ENCODE measurements at regions not wholly inside any gene's neighbourhood (a gene's known extent, or its start where the extent isn't known, plus 50 kb on each side); places are given as distances from the start of the nearest gene placed in this dataset.

- intact Hi-C loops (cut with DNase I; ENCODE audit: low total_unique reads): no loop called here
- TF ChIP-seq, protein P1, sequence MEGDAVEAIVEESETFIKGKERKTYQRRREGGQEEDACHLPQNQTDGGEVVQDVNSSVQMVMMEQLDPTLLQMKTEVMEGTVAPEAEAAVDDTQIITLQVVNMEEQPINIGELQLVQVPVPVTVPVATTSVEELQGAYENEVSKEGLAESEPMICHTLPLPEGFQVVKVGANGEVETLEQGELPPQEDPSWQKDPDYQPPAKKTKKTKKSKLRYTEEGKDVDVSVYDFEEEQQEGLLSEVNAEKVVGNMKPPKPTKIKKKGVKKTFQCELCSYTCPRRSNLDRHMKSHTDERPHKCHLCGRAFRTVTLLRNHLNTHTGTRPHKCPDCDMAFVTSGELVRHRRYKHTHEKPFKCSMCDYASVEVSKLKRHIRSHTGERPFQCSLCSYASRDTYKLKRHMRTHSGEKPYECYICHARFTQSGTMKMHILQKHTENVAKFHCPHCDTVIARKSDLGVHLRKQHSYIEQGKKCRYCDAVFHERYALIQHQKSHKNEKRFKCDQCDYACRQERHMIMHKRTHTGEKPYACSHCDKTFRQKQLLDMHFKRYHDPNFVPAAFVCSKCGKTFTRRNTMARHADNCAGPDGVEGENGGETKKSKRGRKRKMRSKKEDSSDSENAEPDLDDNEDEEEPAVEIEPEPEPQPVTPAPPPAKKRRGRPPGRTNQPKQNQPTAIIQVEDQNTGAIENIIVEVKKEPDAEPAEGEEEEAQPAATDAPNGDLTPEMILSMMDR (IDR thresholded peaks at IDR 0.05): no peak
- TF ChIP-seq POLR2A (IDR thresholded peaks at IDR 0.05) (no peak), POLR2AphosphoS5 (IDR thresholded peaks at IDR 0.05) (no peak)
These were observed 158.3 kb upstream of the C1orf21 start for GRCh38 chr1:184228558-184228957.

DNA sequence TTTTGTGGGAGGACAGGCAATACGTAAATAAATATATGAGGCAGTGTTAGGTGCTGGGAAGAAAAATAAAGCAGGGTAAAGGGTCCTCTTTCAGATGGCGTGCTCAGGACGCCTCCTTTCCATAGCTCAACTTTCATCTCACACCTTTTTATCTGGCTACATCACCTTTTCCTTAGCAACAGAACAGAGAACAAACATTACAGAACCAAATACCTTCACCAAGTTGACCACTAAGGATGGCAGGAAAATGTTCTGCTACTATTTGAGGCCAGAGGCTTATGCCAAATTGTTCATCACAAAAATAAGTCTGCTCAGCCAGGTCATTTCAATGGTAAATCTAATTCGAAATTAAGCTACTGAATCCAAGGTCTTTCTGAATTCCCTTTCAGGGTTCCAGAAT lies 149.2 kb upstream of the C1orf21 start:
- TF ChIP-seq, protein P1 (IDR thresholded peaks at IDR 0.05): no peak
- TF ChIP-seq POLR2AphosphoS5 (IDR thresholded peaks at IDR 0.05): no peak
- TF ChIP-seq POLR2A (IDR thresholded peaks at IDR 0.05): no peak
- intact Hi-C loops (cut with DNase I; ENCODE audit: low total_unique reads): no loop called here
- no peaks in the 10 kb centered on the region for H3K27me3 ChIP-seq
- no peak overlapping the region for H3K27ac ChIP-seq
- no peak for DNase-seq (ENCODE audit: low spot score in 2 of 2)
- no peaks in the 10 kb centered on the region for H3K36me3 ChIP-seq
- no peaks in the 10 kb centered on the region for H3K9me3 ChIP-seq
- H3K4me3 ChIP-seq: no peak overlapping the region
- H3K4me1 ChIP-seq: no peaks in the 10 kb centered on the region

More at GRCh38 chr1:184228558-184228957, 158.3 kb upstream of the C1orf21 start:
- Histone ChIP-seq H3K4me1 (no peaks in the 10 kb centered on the region), H3K4me3 (no peak overlapping the region), H3K36me3 (no peaks in the 10 kb centered on the region), H3K27ac (no peak overlapping the region), H3K9me3 (no peaks in the 10 kb centered on the region), H3K27me3 (no peaks in the 10 kb centered on the region)
- no peak for DNase-seq (ENCODE audit: low spot score in 2 of 2)

- no peaks in the 10 kb centered on the region for H3K9me3 ChIP-seq
- H3K4me1 ChIP-seq: no peaks in the 10 kb centered on the region
- intact Hi-C loops (cut with DNase I; ENCODE audit: low total_unique reads): no loop called here
- TF ChIP-seq, protein P1 (IDR thresholded peaks at IDR 0.05): no peak
- TF ChIP-seq POLR2AphosphoS5 (IDR thresholded peaks at IDR 0.05) (no peak), POLR2A (IDR thresholded peaks at IDR 0.05) (no peak)
- DNase-seq (ENCODE audit: low spot score in 2 of 2): no peak
- H3K27ac ChIP-seq: no peak overlapping the region
- H3K27me3 ChIP-seq: no peaks in the 10 kb centered on the region
- no peak overlapping the region for H3K4me3 ChIP-seq
- no peaks in the 10 kb centered on the region for H3K36me3 ChIP-seq
These were observed 145.4 kb upstream of the C1orf21 start for GRCh38 chr1:184241446-184241845.

- H3K27ac ChIP-seq: no peak overlapping the region
These were observed 144.3 kb upstream of the C1orf21 start for GRCh38 chr1:184242507-184242943.

DNA sequence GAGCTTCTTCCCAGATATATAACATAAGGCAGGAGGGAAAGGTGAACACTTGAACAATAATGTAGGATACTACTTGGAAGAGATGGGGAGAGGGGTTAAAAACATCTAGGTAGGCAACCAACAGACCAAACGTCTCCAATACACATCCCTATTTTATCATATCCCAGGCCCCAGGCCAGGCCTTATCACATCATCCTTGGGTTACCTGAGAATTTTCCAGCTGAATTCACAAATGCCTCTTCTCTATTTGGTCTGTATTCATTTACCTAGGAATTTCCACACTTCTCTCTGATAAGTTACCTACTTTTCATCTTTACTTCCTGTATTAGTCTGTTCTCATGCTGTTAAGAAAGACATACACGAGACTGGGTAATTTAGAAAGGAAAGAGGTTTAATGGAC lies 141.9 kb upstream of the C1orf21 start:
- Histone ChIP-seq H3K4me3 (no peak overlapping the region), H3K36me3 (no peaks in the 10 kb centered on the region), H3K9me3 (no peaks in the 10 kb centered on the region), H3K4me1 (no peaks in the 10 kb centered on the region), H3K27me3 (no peaks in the 10 kb centered on the region), H3K27ac (no peak overlapping the region)
- no peak for DNase-seq (ENCODE audit: low spot score in 2 of 2)
- intact Hi-C loops (cut with DNase I; ENCODE audit: low total_unique reads): no loop called here
- no peak for TF ChIP-seq POLR2A (IDR thresholded peaks at IDR 0.05)

More at GRCh38 chr1:184242507-184242943, 144.3 kb upstream of the C1orf21 start:
- no peaks in the 10 kb centered on the region for H3K9me3 ChIP-seq
- no peak for DNase-seq (ENCODE audit: low spot score in 2 of 2)
- intact Hi-C loops (cut with DNase I; ENCODE audit: low total_unique reads): no loop called here
- H3K27me3 ChIP-seq: no peaks in the 10 kb centered on the region
- TF ChIP-seq POLR2AphosphoS5 (IDR thresholded peaks at IDR 0.05): no peak
- TF ChIP-seq, protein P1 (IDR thresholded peaks at IDR 0.05): no peak
- TF ChIP-seq POLR2A (IDR thresholded peaks at IDR 0.05): no peak
- H3K36me3 ChIP-seq: no peaks in the 10 kb centered on the region
- no peaks in the 10 kb centered on the region for H3K4me1 ChIP-seq
- no peak overlapping the region for H3K4me3 ChIP-seq

GRCh38 chr1:184247671-184248070 lies 139.2 kb upstream of the C1orf21 start:
- Histone ChIP-seq H3K27ac (no peak overlapping the region), H3K4me1 (no peaks in the 10 kb centered on the region), H3K9me3 (no peaks in the 10 kb centered on the region), H3K27me3 (no peaks in the 10 kb centered on the region), H3K4me3 (no peak overlapping the region), H3K36me3 (no peaks in the 10 kb centered on the region)
- intact Hi-C loops (cut with DNase I; ENCODE audit: low total_unique reads): no loop called here
- TF ChIP-seq, protein P1 (IDR thresholded peaks at IDR 0.05): no peak
- no peak for TF ChIP-seq POLR2AphosphoS5 (IDR thresholded peaks at IDR 0.05)
- TF ChIP-seq POLR2A (IDR thresholded peaks at IDR 0.05): no peak
- DNase-seq (ENCODE audit: low spot score in 2 of 2): no peak

Data from breast epithelium (tissue), 4 donors.